DMS79 treated with DMSO at 0.1 percent for 48 hours (cell line): ENCODE measurements at regions not wholly inside any gene's neighbourhood (a gene's known extent, or its start where the extent isn't known, plus 50 kb on each side); places are given as distances from the start of the nearest gene placed in this dataset.

Source experiments
- DNase-seq: peaks from one replicate; lab custom pipeline; 2025; lab: John Stamatoyannopoulos, UW

DNA sequence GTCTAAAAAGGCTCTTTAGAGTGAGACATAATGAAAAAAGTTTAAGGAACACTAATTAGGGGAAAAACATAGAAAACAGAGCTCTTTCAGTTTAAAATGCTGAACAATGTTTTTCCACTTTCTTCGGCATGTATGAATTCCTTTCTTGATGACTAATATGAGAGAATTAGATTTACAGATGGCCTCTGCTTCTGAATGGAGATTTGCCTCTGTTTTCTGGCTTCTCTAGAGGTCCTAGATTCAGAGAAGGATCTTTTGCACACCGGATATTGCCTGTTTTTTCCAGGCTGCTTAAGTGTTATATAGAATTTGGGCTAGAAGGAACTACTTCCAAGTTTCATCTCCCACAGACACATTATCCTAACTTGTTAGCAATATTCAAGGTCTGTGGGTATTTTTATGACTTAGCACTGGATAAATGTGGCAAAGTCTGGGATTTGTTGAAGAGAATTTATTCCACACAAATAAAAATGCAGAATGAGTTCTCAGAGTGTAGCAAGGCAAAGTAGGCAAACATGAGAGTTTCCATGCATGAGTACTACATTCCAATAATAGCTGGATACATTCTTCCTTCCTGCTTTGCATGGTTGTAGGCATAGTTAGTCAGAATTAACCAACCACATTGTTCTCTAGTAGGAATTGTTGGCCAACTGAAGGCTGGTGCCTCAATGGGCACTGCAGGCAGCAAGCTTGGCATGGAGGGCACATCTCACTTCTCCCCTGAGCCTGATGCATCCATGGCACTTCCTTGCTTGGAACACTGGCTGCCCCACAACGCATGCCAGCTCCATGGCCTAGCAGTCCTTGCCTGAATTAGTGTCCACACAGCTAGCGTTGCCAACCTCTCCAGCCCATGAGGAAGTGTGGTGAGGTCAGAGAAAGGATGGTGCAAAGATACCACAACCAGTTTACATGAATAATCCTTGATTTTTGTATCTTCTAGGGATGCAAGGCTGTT lies 224.2 kb downstream of the CLIC5 start:
- no peak for DNase-seq

DNA sequence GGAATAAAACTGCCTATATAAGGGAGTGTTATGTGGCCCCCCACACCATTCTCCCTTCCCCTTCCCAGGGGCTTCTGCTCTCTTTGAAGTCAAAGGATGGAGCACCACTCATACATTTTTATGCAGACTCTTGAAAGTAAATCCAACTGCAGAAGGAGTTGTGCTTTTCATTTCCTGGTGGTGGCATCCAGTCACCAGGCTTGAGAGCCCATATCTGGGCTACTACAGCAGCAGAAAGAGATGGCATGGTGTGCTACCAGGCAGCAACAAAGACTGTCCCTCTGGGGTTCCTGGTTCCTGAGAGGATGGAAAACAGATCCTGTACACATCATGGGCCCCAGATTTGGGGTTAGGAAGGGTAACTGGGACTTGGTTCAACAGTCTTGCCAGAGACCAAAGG lies 226.4 kb downstream of the CLIC5 start:
- DNase-seq = no peak

- DNase-seq = no peak
Measured at GRCh38 chr6:45787384-45787783, 228.3 kb downstream of the CLIC5 start.

GRCh38 chr6:45786355-45786781 lies 229.3 kb downstream of the CLIC5 start:
- DNase-seq = peak; percentile 19

DNA sequence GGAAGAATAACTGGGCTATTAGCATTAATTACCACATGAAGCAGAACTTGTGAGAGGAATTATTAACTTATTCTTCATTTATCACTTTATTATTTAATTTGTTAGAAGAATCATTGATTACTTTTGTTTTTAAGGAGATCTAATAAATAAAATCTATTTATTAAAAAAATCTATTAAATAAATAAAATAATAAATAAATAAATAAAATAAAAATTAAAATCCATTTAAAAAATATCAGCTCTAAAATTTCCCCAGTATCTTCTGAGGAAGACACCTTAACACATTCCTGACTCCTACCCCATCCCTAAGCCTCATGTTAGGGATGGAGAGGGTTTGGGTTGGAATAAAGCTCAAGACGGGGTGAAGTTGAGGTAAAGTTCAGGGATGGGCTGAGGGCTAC lies 231.4 kb downstream of the CLIC5 start:
- no peak for DNase-seq

DNA sequence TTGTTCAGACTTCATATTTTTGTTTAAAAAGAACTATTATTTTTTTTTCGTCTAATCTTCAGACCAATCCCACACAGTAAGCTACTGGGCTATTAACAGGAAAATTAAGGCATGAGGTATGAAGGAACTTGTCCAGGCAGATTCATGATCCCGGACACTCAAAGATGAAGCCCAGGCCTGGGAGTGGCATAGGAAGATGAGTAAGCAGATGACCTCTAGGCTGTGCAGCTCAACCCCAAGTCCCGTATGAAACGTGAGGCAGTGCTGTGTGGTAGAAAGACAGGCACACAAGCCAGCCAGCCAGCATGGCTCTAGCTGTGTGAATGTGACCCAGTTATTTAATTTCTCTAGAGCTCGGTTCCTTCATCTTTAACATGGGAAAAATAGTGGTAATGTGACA lies 231.9 kb downstream of the CLIC5 start:
- no peak for DNase-seq

- DNase-seq = no peak
Measured at GRCh38 chr6:45781890-45782289, 233.8 kb downstream of the CLIC5 start.

GRCh38 chr6:45780523-45780922 lies 235.1 kb downstream of the CLIC5 start:
- DNase-seq = no peak

DNA sequence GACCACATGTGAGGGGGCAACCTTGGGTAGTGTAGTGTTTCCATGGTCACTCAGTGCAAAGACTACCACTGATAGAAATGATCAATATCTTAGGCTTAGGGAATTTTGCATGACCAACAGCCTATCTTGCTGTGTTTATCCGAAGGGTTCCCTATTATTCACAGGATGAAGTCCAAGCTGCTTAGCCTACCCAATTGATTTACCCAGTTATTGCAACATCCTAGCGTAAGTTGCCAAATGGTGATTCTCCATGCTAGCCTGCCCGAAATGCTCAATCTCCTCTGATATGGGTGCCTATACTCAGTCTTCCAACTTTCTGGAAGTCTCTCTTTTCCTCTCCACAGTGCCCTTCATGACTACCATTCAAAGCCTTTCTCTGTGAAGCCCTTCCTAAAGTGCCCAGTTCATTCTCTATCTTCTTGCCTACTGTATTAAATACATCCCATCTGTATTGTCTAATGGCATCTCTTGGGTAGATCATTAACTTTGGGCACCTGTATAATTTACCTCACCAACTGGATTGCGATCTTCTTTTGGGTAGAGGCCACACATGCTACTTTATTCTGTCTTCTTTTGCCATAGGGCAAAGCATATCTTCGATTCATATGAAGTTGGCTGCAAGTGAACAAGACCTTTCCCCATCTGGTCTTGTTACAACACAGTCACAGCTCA lies 240.5 kb downstream of the CLIC5 start:
- DNase-seq = no peak

GRCh38 chr6:45773906-45774305 lies 241.8 kb downstream of the CLIC5 start:
- no peak for DNase-seq

DNA sequence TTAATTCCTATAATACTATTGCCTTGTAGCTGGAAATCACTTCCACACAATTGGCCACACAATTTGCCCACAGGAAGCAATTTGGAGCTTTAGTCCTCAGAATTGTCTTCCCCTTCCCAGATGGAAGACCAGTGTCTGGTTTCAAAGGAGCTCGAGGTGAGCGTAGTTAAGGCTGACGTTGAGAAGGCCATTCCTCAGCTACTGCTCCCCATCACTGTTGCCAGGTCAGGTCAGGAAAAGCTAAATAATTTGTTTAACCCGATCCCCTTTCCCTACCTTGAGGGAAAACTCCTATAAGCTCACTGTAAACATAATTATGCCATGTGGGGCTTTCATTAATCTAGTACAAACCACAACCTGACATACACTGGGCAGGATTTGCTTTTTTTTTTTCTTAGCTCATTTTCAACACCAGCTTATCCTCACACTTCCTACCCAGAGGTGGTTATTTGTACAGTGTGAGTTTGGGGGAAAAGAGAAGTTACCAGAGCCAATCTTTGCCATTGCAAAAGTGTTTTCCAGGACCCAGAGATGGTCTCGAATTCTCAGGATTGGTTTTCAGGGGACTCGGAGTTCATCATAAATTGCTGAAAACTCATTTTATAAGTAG lies 242.7 kb downstream of the CLIC5 start:
- no peak for DNase-seq

GRCh38 chr6:45772051-45772450 lies 243.6 kb downstream of the CLIC5 start:
- DNase-seq = no peak

- DNase-seq = no peak
Measured at GRCh38 chr6:45763281-45763680, 252.4 kb downstream of the CLIC5 start.

DNA sequence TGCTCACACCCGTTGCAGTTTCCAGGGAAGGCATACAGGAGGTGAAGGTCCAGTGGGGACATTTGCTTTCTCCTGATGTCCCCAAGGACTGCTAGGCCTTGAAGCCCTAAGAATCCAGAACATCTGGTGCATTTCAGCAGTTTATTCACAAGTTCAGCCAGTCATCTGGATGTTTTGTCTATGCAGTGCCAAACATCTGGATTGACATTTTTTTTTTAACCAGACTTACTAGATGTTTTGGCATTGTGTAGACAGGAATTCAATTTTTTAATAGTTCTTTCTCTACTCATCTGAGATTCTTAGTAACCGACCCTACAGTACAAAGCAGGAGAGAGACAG lies 256.2 kb downstream of the CLIC5 start:
- no peak for DNase-seq

- DNase-seq = no peak
Measured at GRCh38 chr6:45758787-45759471, 256.7 kb downstream of the CLIC5 start.

- DNase-seq = no peak
Measured at GRCh38 chr6:45757443-45758130, 258.1 kb downstream of the CLIC5 start.

GRCh38 chr6:45756606-45757005 lies 259.1 kb downstream of the CLIC5 start:
- no peak for DNase-seq

DNA sequence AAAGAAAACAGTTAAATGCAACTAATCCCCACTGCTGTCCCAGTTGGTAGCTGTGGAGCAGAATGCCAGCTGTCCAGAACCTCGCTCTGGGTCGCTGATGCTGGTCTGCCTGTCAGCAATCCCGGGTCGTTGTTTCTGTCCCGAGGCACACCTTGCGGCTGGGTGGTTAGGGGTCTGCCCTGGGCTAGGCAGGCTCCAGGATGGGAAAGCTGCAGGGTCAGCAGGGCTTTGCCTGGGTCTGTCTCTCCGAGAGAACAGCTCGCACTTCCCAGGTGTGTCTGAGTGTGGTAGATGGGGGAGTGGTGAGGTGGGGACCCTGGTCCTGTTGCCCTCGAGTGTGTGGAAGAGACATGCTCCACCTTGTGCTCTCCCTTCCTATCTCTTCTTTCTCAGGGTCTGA lies 261.2 kb downstream of the CLIC5 start:
- DNase-seq = no peak

GRCh38 chr6:45746046-45746445 lies 269.6 kb downstream of the CLIC5 start:
- peak; percentile 10 for DNase-seq

GRCh38 chr6:45743028-45743615 lies 272.5 kb downstream of the CLIC5 start:
- DNase-seq = no peak

DNA sequence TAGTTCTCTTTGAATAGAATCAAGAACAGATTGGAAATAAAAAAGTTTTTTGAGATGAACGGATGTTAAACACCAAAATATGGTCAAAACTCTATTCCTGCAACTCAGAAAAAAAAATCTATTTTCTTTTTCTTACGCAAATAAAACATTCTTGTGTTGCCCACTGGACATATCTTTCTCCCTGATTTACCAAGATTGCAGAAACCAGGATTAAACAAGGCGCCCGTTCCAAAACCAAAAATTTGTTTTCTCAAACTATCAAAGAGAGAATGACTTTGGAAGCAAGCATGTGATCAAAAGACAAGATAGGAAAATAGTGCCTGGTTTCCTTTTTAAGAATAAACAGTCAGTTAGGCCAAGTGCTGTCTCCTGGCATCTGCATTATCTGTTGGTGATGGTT lies 273.1 kb downstream of the CLIC5 start:
- DNase-seq = no peak
